BJ (cell line): ENCODE measurements at regions not wholly inside any gene's neighbourhood (a gene's known extent, or its start where the extent isn't known, plus 50 kb on each side); places are given as distances from the start of the nearest gene placed in this dataset.

Experiments used
- CTCF ChIA-PET: fragments of 350-600 bp; formaldehyde crosslinking; extraction: SDS; loops from one replicate; lab custom pipeline; 2021; ENCODE audit warnings: antibody characterized with exemption, inconsistent platforms; lab: Yijun Ruan, JAX
- POLR2A ChIA-PET: fragments of 300-600 bp; sonication (Branson Sonifier 250); formaldehyde crosslinking; extraction: SDS; loops from one replicate; lab custom pipeline; 2021; ENCODE audit warnings: antibody characterized with exemption; lab: Charles Lee
- DNase-seq: peaks from one replicate; pipeline ENCODE4 v3.0.0-alpha.2; 2011; ENCODE audit warnings: low read depth
- H3K27me3 ChIP-seq: 2 replicates; pipeline ENCODE4 v1.6.0; 2011; ENCODE audit warnings: low read length; ENCODE audit not compliant: control insufficient read depth, insufficient read depth
- H3K36me3 ChIP-seq: 2 replicates; pipeline ENCODE4 v1.5.1; 2011; ENCODE audit warnings: low read length; ENCODE audit not compliant: control insufficient read depth, insufficient read depth
- H3K4me3 ChIP-seq: 2 replicates; pipeline ENCODE4 v1.5.1; 2011; ENCODE audit warnings: low read depth, mild to moderate bottlenecking, control low read depth, low read length
- TF ChIP-seq, protein P1 (sequence below): IDR thresholded peaks from 2 replicates; pipeline ENCODE4 v1.5.1; 2011; ENCODE audit warnings: low read depth, mild to moderate bottlenecking, control low read depth, inconsistent platforms, low read length, moderate library complexity; ENCODE audit not compliant: insufficient read depth

DNA sequence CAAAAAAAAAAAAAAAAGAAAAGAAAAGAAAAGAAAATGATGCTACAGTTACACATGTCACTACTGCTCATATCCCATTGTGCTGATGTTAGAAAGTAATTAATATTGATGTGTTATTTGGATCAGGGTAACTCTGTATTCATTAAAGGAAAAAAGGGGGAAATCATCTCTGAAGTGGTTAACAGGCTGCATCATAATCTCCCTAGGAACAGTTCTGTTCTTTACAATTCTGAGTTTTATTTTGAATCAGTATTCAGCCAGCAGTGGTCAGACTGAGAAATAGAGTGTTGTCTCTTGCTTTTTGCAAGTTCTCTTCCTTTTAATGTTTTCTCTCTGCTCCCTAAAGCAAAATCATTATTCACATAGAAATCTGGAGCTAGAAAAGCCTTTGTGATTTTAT lies 128.6 kb upstream of the CRY1 start:
- H3K36me3 ChIP-seq: no peaks in the 10 kb centered on the region
- TF ChIP-seq, protein P1, sequence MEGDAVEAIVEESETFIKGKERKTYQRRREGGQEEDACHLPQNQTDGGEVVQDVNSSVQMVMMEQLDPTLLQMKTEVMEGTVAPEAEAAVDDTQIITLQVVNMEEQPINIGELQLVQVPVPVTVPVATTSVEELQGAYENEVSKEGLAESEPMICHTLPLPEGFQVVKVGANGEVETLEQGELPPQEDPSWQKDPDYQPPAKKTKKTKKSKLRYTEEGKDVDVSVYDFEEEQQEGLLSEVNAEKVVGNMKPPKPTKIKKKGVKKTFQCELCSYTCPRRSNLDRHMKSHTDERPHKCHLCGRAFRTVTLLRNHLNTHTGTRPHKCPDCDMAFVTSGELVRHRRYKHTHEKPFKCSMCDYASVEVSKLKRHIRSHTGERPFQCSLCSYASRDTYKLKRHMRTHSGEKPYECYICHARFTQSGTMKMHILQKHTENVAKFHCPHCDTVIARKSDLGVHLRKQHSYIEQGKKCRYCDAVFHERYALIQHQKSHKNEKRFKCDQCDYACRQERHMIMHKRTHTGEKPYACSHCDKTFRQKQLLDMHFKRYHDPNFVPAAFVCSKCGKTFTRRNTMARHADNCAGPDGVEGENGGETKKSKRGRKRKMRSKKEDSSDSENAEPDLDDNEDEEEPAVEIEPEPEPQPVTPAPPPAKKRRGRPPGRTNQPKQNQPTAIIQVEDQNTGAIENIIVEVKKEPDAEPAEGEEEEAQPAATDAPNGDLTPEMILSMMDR: no peak
- H3K27me3 ChIP-seq: no peaks in the 10 kb centered on the region
- POLR2A ChIA-PET: no interaction called here
- CTCF ChIA-PET: no interaction called here
- DNase-seq: no peak
- no peak overlapping the region for H3K4me3 ChIP-seq

DNA sequence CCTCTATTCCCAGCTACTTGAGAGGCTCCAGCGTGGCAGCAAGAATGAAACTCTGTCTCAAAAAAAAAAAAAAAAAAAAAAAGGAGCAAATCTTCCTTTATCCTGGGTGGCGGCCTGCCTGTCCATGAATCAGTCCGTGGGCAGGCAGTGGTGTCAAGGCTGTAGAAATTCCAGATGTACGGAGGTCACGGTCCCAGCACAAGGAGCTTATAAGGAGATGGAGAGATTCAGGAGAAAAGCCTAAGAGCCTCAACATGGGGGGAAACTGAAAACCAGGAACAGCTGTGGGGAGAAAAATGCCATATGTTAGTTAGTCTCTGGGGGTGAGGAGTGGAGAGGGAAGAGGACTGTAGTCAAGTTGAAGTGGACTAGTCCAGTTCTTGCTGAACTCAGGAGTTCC lies 130.5 kb upstream of the CRY1 start:
- H3K36me3 ChIP-seq: no peaks in the 10 kb centered on the region
- ChIA-PET POLR2A (no interaction called here), CTCF (no interaction called here)
- no peaks in the 10 kb centered on the region for H3K27me3 ChIP-seq
- no peak for DNase-seq
- H3K4me3 ChIP-seq: no peak overlapping the region
- TF ChIP-seq, protein P1: no peak

DNA sequence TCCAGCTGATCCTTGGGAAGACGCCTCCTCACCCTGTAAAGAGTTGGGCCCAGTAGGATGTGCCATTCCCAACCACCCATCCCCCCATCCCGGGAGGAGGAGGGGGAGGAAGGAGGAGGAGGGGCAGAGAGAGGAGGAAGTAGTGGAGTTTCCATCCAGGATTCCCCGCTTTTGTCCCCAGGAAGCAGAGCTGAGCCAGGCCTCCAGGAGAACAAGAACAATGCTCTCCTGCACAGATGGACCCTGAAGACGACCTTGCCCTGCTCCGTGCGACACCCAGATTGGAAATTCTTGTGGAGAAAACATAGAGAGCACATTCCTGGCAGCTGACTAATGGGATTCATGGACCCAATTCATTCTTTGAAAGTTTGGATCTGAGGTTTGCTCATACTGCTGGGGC lies 132.3 kb upstream of the CRY1 start:
- DNase-seq: no peak
- TF ChIP-seq, protein P1: no peak
- no peak overlapping the region for H3K4me3 ChIP-seq
- ChIA-PET POLR2A (no interaction called here), CTCF (interaction anchor here (0.6 kb wide), 1 partner anchor 56 kb away, joined by 4 read pairs; no protein-coding TSS in a partner anchor)
- no peaks in the 10 kb centered on the region for H3K27me3 ChIP-seq
- H3K36me3 ChIP-seq: no peaks in the 10 kb centered on the region

DNA sequence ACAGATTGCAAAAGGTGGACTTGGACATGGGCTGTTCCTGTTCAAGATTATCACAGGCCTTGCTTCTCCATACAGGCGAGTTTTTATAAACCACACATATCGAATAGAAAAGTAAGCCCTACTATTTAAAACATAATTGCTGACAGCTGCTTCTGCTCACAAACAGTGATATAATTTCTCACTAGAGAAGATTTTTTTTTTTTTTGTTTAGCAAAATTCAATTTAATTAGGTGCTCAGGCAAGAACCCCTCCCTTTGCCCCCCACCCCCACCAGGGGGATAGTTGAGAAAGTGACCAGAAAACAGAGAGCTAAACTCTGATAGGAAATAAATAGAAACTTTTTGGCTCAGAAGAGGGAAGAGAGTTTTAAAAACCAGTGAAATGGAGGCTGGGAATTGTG lies 132.8 kb upstream of the CRY1 start:
- Histone ChIP-seq H3K36me3 (no peaks in the 10 kb centered on the region), H3K27me3 (no peaks in the 10 kb centered on the region), H3K4me3 (no peak overlapping the region)
- DNase-seq: no peak
- TF ChIP-seq, protein P1: no peak
- CTCF ChIA-PET: no interaction called here
- POLR2A ChIA-PET: no interaction called here

DNA sequence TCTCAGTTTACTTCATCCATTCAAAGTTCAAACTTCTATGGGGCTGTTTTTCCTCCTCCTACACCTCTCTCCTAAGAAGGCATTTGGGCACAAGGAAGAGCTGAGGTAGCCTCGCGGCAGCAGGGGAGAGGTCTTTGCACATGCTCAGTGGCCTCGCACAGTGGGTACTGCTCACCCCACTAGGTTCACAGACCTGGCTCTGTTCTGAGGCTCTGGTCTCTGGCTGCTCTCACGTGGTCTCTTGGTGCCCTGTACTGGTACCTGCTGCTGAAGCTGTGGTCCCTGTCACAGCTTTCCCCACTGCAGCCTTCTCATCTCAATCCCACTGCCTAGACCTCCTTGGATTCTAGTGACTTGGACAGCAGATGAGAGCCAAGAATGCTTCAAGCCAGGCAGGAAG lies 134.7 kb upstream of the CRY1 start:
- POLR2A ChIA-PET: no interaction called here
- TF ChIP-seq, protein P1: no peak
- no peak overlapping the region for H3K4me3 ChIP-seq
- CTCF ChIA-PET: no interaction called here
- no peak for DNase-seq
- H3K36me3 ChIP-seq: no peaks in the 10 kb centered on the region
- no peaks in the 10 kb centered on the region for H3K27me3 ChIP-seq
